ENCODE measurements at regions not wholly inside any gene's neighbourhood (a gene's known extent, or its start where the extent isn't known, plus 50 kb on each side); places are given as distances from the start of the nearest gene placed in this dataset.

DNA sequence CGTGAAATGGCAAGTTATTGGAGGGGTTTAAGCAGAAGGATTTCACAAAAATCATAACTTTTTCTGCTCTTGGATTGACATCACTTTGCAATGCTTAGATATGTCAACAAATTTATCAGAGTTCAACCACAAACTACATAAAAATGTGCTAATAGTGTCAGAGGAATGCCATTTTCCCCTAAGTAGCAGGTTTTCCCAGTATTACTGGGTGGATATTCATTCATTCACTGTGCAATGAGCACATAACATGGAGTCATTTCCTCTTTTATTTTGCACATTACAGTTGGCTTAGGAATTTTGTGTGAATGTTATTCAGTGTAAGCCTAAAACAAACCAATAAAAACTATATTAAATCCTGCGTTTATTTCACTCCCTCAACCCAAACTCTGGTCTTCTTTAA, 537.3 kb upstream of the MCTP2 start:
- TF ChIP-seq, protein P1, sequence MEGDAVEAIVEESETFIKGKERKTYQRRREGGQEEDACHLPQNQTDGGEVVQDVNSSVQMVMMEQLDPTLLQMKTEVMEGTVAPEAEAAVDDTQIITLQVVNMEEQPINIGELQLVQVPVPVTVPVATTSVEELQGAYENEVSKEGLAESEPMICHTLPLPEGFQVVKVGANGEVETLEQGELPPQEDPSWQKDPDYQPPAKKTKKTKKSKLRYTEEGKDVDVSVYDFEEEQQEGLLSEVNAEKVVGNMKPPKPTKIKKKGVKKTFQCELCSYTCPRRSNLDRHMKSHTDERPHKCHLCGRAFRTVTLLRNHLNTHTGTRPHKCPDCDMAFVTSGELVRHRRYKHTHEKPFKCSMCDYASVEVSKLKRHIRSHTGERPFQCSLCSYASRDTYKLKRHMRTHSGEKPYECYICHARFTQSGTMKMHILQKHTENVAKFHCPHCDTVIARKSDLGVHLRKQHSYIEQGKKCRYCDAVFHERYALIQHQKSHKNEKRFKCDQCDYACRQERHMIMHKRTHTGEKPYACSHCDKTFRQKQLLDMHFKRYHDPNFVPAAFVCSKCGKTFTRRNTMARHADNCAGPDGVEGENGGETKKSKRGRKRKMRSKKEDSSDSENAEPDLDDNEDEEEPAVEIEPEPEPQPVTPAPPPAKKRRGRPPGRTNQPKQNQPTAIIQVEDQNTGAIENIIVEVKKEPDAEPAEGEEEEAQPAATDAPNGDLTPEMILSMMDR (IDR thresholded peaks at IDR 0.05), result no peak
- TF ChIP-seq POLR2A (IDR thresholded peaks at IDR 0.05), result no peak
